ENCODE measurements at regions not wholly inside any gene's neighbourhood (a gene's known extent, or its start where the extent isn't known, plus 50 kb on each side); places are given as distances from the start of the nearest gene placed in this dataset.

DNA sequence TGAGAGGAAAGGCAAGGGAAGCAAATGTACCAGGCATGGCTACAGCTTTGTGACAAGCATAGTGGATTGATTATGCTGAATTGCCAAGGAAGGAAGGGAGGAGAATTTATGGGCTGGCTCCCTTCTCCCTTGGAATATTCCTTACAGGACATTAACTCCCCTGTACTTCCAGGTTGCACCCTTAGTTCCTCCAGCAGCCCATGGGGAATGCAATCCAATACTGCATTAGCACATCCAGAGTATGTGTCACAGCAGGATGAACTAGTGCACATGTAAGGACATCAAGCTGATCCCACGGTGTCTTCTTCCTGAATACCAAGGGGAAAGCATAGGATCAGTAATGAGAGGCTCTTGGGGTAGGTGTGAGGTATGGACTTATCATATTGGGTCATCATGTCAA, 390.7 kb upstream of the POU3F2 start:
- no peak for TF ChIP-seq POLR2A (IDR thresholded peaks at IDR 0.05; ENCODE audit: borderline replicate concordance, extremely low read depth, insufficient read depth, insufficient read length)
- TF ChIP-seq, protein P1, sequence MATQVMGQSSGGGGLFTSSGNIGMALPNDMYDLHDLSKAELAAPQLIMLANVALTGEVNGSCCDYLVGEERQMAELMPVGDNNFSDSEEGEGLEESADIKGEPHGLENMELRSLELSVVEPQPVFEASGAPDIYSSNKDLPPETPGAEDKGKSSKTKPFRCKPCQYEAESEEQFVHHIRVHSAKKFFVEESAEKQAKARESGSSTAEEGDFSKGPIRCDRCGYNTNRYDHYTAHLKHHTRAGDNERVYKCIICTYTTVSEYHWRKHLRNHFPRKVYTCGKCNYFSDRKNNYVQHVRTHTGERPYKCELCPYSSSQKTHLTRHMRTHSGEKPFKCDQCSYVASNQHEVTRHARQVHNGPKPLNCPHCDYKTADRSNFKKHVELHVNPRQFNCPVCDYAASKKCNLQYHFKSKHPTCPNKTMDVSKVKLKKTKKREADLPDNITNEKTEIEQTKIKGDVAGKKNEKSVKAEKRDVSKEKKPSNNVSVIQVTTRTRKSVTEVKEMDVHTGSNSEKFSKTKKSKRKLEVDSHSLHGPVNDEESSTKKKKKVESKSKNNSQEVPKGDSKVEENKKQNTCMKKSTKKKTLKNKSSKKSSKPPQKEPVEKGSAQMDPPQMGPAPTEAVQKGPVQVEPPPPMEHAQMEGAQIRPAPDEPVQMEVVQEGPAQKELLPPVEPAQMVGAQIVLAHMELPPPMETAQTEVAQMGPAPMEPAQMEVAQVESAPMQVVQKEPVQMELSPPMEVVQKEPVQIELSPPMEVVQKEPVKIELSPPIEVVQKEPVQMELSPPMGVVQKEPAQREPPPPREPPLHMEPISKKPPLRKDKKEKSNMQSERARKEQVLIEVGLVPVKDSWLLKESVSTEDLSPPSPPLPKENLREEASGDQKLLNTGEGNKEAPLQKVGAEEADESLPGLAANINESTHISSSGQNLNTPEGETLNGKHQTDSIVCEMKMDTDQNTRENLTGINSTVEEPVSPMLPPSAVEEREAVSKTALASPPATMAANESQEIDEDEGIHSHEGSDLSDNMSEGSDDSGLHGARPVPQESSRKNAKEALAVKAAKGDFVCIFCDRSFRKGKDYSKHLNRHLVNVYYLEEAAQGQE (IDR thresholded peaks at IDR 0.05; ENCODE audit: low read depth): no peak
- no peak for TF ChIP-seq YY1 (IDR thresholded peaks at IDR 0.05; ENCODE audit: extremely low read depth, insufficient replicate concordance, low read depth, low read length)
- TF ChIP-seq, protein P2, sequence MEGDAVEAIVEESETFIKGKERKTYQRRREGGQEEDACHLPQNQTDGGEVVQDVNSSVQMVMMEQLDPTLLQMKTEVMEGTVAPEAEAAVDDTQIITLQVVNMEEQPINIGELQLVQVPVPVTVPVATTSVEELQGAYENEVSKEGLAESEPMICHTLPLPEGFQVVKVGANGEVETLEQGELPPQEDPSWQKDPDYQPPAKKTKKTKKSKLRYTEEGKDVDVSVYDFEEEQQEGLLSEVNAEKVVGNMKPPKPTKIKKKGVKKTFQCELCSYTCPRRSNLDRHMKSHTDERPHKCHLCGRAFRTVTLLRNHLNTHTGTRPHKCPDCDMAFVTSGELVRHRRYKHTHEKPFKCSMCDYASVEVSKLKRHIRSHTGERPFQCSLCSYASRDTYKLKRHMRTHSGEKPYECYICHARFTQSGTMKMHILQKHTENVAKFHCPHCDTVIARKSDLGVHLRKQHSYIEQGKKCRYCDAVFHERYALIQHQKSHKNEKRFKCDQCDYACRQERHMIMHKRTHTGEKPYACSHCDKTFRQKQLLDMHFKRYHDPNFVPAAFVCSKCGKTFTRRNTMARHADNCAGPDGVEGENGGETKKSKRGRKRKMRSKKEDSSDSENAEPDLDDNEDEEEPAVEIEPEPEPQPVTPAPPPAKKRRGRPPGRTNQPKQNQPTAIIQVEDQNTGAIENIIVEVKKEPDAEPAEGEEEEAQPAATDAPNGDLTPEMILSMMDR (IDR thresholded peaks at IDR 0.05 in 2 of 3, conservative IDR thresholded peaks at IDR 0.05 in 1 of 3; ENCODE audit: borderline replicate concordance in 1 of 3, insufficient read depth in 1 of 3, low read depth in 2 of 3, low read length in 2 of 3): no peak
- no peak for TF ChIP-seq POLR2AphosphoS5 (IDR thresholded peaks at IDR 0.05; ENCODE audit: low read depth, low read length)
- TF ChIP-seq SRF (IDR thresholded peaks at IDR 0.05; ENCODE audit: low read depth): no peak
- no peak for TF ChIP-seq ZNF274 (IDR thresholded peaks at IDR 0.05; ENCODE audit: low read depth, low read length)

Measured in HCT116 (cell line).